OCI-LY3 (cell line): ENCODE measurements at regions not wholly inside any gene's neighbourhood (a gene's known extent, or its start where the extent isn't known, plus 50 kb on each side); places are given as distances from the start of the nearest gene placed in this dataset.

Experiments
- H2AFZ ChIP-seq: fragments of 200-600, 300-600 bp; shearing (Covaris generic); 2 replicates; pipeline ENCODE4 v1.6.0; 2014; ENCODE audit warnings: antibody characterized with exemption, low read depth, low read length
- H3K27ac ChIP-seq: fragments of 200-600, 300-600 bp; sonication (generic); 2 replicates; pipeline ENCODE4 v1.5.1; 2014; ENCODE audit warnings: mild to moderate bottlenecking, low read length, moderate library complexity, mixed read lengths
- H3K27me3 ChIP-seq: fragments of 200-600, 300-600 bp; sonication (generic); 2 replicates; pipeline ENCODE4 v1.6.1; 2014; ENCODE audit warnings: low read depth, low read length, mixed read lengths
- H3K36me3 ChIP-seq: fragments of 200-600, 300-600 bp; sonication (generic); replicated peaks from 2 replicates; pipeline ENCODE3; 2014; ENCODE audit warnings: low read depth, low read length, mixed read lengths
- H3K4me1 ChIP-seq: fragments of 300-600, 200-600 bp; sonication (generic); 2 replicates; pipeline ENCODE4 v1.6.1; 2014; ENCODE audit warnings: low read length, mixed read lengths
- H3K4me2 ChIP-seq: fragments of 200-600, 300-600 bp; sonication (generic); 2 replicates; pipeline ENCODE4 v1.6.1; 2014; ENCODE audit warnings: low read length, mixed read lengths
- H3K4me3 ChIP-seq: fragments of 300-600, 200-600 bp; sonication (generic); 2 replicates; pipeline ENCODE4 v1.5.1; 2014; ENCODE audit warnings: antibody characterized with exemption, mild to moderate bottlenecking, low read length, moderate library complexity
- H3K79me2 ChIP-seq: fragments of 300-600, 200-600 bp; shearing (Covaris generic); 2 replicates; pipeline ENCODE4 v1.6.1; 2014; ENCODE audit warnings: mild to moderate bottlenecking, low read length, mixed read lengths
- H3K9ac ChIP-seq: fragments of 300-600, 200-600 bp; shearing (Covaris generic); 2 replicates; pipeline ENCODE4 v1.6.0; 2014; ENCODE audit warnings: mild to moderate bottlenecking, low read length, moderate library complexity
- H3K9me3 ChIP-seq: fragments of 200-600, 300-600 bp; shearing (Covaris generic); 2 replicates; pipeline ENCODE4 v1.6.1; 2014; ENCODE audit warnings: low read length, mixed read lengths; ENCODE audit not compliant: insufficient read depth
- H4K20me1 ChIP-seq: fragments of 200-600, 300-600 bp; sonication (generic); 2 replicates; pipeline ENCODE4 v1.6.1; 2016; ENCODE audit warnings: low read length, mixed read lengths; ENCODE audit not compliant: insufficient read depth
- EZH2phosphoT487 ChIP-seq: fragments of 200-600 bp; shearing (Covaris generic); IDR thresholded peaks from 2 replicates; pipeline ENCODE4 v1.6.1; 2018; ENCODE audit warnings: antibody characterized with exemption, mixed run types, low read depth
- TF ChIP-seq, protein P1 (sequence below): fragments of 200-600, 300-600 bp; sonication (generic); IDR thresholded peaks from 2 replicates; pipeline ENCODE4 v1.5.1; 2014; ENCODE audit warnings: antibody characterized with exemption, low read length, low read depth

DNA sequence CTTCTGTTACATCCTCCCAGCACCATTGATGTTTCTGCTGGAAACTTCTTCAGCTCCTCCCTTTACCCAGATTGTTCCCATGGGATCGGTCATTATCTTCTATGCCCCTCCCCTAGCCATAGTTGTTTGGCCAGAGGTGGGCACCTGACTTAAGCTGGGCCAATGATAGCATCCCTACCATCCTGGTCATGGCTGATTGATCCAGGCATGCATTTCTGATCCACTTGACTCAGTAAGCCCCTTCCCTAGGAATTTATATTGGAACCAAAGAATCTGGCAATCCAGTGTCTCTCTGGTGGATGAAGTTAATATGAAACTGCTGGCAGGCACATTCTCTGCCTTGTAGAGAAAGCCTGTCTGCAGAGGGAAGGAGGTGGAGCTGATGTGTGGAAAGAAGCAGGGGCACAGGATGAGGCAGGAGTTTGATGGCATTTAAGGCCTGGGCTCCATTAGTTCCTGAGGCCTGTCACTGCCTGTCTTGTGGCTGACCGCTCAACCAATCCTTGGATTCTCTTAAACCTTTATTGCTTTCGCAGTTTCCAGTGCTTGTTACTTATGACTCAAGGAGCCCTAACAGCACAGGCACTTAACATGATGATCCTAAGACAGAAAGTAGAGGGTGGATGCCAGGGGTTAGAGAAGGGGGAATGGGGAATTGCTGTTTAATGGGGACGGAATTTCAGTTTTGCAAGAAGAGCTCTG, 152.4 kb downstream of the ABCC12 start:
- Histone ChIP-seq H3K4me2 (no peak overlapping the region), H3K36me3 (no peaks in the 10 kb centered on the region), H3K27ac (no peak overlapping the region), H3K79me2 (no peaks in the 10 kb centered on the region), H4K20me1 (no peaks in the 10 kb centered on the region), H3K9ac (no peak overlapping the region), H3K27me3 (peaks cover 56% of the 10 kb centered on the region), H3K4me3 (no peak overlapping the region), H2AFZ (no peak overlapping the region), H3K9me3 (no peaks in the 10 kb centered on the region), H3K4me1 (no peaks in the 10 kb centered on the region)
- no peak for TF ChIP-seq EZH2phosphoT487
- TF ChIP-seq, protein P1, sequence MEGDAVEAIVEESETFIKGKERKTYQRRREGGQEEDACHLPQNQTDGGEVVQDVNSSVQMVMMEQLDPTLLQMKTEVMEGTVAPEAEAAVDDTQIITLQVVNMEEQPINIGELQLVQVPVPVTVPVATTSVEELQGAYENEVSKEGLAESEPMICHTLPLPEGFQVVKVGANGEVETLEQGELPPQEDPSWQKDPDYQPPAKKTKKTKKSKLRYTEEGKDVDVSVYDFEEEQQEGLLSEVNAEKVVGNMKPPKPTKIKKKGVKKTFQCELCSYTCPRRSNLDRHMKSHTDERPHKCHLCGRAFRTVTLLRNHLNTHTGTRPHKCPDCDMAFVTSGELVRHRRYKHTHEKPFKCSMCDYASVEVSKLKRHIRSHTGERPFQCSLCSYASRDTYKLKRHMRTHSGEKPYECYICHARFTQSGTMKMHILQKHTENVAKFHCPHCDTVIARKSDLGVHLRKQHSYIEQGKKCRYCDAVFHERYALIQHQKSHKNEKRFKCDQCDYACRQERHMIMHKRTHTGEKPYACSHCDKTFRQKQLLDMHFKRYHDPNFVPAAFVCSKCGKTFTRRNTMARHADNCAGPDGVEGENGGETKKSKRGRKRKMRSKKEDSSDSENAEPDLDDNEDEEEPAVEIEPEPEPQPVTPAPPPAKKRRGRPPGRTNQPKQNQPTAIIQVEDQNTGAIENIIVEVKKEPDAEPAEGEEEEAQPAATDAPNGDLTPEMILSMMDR = no peak

DNA sequence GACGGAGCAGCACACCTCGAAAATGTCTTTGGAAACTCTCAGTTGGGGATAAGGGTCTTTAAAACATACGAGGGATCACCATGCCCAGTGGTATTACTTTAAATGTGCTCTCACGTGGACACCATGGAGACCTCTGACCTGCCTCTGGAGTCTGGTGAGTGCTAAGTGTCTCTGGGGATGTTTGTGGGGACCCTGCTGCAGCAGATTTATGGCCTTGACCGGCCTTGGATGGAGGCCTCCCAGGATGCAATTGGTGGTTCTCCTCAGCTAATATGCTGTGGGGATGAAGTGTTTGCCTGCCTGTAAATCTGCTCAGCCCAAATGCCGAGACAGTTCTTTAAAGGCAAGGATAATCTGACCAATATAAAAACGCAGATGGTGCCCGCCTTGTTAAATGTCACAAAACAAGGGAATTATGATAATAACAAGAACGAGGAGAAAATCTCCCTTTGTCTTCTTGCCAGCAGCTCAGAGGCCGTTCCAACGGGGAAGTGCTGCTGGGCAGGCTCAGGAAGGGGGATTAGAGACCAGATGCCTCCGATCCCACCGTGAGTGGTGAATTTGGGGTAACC, 154.4 kb downstream of the ABCC12 start:
- no peaks in the 10 kb centered on the region for H3K79me2 ChIP-seq
- no peak overlapping the region for H3K27ac ChIP-seq
- no peaks in the 10 kb centered on the region for H4K20me1 ChIP-seq
- H2AFZ ChIP-seq = no peak overlapping the region
- no peaks in the 10 kb centered on the region for H3K36me3 ChIP-seq
- no peaks in the 10 kb centered on the region for H3K4me1 ChIP-seq
- TF ChIP-seq, protein P1 = no peak
- no peak for TF ChIP-seq EZH2phosphoT487
- no peak overlapping the region for H3K4me3 ChIP-seq
- H3K9ac ChIP-seq = no peak overlapping the region
- no peaks in the 10 kb centered on the region for H3K9me3 ChIP-seq
- no peak overlapping the region for H3K4me2 ChIP-seq
- H3K27me3 ChIP-seq = peaks cover 56% of the 10 kb centered on the region

DNA sequence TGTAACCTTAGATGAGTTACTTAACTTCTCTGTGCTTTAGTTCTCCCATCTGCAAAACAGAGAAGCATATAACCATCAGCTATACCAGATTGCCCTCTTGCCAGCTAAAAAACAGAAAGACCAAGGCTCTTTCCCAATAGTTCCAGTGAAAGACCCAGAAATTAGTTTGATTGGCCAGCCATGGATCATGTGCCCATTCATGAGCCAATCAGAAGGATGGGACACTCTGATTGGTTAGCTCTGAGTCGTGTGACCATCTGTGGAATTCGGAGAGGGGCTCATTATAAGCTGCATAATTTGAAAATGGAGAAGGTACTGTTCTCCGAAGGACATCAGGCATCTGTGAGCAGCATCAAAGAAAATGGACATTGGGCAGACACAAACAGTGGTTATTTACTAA, 155.2 kb downstream of the ABCC12 start:
- TF ChIP-seq, protein P1 = no peak
- no peak for TF ChIP-seq EZH2phosphoT487
- Histone ChIP-seq H3K4me3 (no peak overlapping the region), H4K20me1 (no peaks in the 10 kb centered on the region), H3K27me3 (peaks cover 53% of the 10 kb centered on the region), H3K79me2 (no peaks in the 10 kb centered on the region), H3K4me1 (no peaks in the 10 kb centered on the region), H2AFZ (no peak overlapping the region), H3K9ac (no peak overlapping the region), H3K36me3 (no peaks in the 10 kb centered on the region), H3K27ac (no peak overlapping the region), H3K9me3 (no peaks in the 10 kb centered on the region), H3K4me2 (no peak overlapping the region)

DNA sequence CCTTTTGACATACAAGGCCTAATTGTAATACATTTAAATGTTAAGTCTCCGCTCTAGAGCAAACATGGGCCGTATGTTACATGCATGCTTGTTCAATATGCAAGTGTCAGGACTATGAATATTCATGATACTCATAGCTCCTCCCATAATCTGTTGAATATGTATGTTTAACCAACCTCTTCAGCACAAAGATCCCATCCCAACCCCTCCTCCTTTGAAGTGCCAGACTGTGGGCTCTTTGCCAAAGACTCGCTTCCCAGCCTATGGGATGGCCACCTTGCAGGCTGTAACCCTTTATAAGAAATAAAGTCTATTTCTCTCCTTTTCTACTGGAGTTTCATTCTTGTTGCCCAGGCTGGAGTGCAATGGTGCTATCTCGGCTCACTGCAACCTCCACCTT, 156.2 kb downstream of the ABCC12 start:
- no peak overlapping the region for H3K9ac ChIP-seq
- H3K79me2 ChIP-seq = no peaks in the 10 kb centered on the region
- no peak overlapping the region for H3K4me2 ChIP-seq
- no peak for TF ChIP-seq EZH2phosphoT487
- TF ChIP-seq, protein P1 = no peak
- H3K36me3 ChIP-seq = no peaks in the 10 kb centered on the region
- no peak overlapping the region for H3K27ac ChIP-seq
- peaks cover 48% of the 10 kb centered on the region for H3K27me3 ChIP-seq
- no peaks in the 10 kb centered on the region for H3K4me1 ChIP-seq
- no peak overlapping the region for H3K4me3 ChIP-seq
- H2AFZ ChIP-seq = no peak overlapping the region
- H4K20me1 ChIP-seq = no peaks in the 10 kb centered on the region
- no peaks in the 10 kb centered on the region for H3K9me3 ChIP-seq
